GM18870 (cell line): ENCODE measurements at regions not wholly inside any gene's neighbourhood (a gene's known extent, or its start where the extent isn't known, plus 50 kb on each side); places are given as distances from the start of the nearest gene placed in this dataset.

Source experiments
- ATAC-seq: cut with Tn5 transposase; IDR thresholded peaks from one replicate; pipeline ENCODE4 v1.9.1; 2021; ENCODE audit warnings: moderate library complexity; ENCODE audit not compliant: unreplicated experiment

DNA sequence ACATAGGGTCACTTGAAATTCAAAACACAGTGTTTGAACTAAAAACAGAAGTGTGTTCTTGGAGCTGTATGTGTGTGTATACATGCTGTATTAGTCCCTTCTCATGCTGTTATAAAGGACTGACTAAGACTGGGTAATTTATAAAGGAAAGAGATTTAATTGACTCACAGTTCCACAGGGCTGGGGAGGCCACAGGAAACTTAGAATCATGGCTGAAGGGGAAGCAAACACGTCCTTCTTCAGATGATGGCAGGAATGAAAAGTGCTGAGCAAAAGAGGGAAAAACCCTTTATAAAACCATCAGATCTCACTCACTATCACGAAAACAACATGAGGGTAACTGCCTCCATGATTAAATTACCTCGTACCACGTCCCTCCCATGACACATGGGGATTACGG lies 224.1 kb downstream of the BCAT1 start:
- no peak for ATAC-seq

DNA sequence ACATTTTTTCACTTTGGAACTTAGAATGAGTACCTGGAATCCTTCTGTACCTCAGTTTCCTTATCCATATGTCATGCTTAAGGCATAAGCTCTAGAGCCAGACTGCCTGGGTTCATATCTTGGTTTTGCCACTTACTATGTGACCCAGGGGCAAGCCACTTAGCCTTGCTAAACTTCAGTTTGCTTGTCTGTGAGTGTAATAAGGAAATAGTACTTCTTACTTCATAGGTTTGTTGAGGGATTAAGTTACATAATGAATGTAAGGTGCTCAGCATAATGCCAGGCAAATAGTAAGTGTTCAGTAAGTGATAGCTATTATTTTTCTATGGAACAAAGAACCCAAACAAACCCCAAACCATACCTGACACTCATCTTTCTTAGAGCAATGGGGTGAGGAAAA lies 225.1 kb downstream of the BCAT1 start:
- ATAC-seq = no peak

DNA sequence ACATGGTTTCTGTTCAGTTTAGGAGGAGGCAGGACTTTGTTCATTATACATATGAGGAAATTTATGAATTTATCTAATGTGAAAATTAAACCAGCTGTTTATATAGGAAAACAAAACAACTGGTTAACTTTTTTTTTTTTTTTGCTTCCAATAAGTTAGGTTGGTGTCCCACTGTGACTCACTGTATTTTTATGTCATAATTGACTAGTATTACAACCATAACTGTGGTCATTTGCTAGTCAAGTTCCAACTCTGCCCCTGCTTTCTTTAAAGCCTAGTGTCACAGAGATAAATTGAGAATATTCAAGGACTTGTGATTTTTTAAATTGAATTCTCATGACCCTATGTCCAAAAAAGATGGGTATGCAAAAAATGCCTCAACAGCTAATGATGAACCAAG lies 227.7 kb downstream of the BCAT1 start:
- ATAC-seq = no peak

DNA sequence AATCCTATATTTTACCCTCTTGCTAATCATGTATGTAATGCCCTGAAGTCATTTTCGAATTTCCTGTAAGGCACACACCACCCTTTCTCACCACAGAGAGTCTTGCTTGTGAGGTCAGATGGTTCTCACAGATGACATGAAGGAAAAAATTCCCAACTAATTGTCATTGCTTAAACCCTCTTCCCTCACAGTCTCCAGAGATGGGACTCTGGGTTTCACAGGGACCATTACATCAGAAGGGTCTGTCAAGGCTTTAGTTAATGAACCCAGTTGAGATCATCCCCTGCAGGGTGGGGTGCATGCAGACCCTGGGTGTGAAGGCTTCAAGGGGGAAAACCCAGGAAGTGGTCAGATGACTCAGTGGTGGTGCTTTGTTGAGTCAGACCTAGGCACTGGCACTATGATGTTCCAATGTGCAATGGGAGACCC lies 229.6 kb downstream of the BCAT1 start:
- peak; percentile 93 for ATAC-seq

DNA sequence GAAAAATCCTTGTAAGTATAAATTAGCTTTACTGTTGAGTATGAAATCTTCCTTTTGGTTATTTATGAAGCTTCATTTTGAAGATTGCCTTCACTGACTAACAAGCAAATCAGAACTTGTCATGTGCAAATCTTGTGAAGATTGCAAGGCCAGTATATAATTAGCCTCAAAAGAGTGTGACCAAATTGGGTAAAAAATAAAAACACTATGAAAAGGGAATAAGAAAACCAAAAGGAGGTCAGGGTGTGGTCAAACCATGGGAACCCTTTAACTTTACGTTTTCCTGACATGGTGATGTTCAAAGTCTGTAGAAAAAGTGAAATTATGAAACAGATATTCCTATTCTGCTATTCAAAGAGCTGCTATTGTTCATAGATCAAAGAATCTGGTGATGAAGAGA lies 230.3 kb downstream of the BCAT1 start:
- no peak for ATAC-seq

DNA sequence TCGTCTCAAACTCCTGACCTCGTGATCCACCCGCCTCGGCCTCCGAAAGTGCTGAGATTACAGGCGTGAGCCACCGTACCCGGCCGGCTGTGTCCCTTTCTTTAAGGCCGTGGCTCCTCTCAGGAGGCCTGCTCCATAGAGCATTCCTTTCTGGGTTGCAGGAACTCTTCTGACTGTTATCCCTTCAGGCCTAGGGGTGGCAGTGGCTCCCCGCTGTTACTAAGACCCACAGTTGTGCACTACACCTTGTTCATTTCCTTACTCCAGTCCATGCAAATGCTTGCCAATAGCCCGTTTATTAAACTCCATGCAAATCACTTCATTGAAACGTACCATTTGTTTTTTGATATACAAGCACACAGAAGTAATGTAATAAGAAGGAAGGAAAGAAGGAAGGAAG lies 234.7 kb downstream of the BCAT1 start:
- no peak for ATAC-seq

DNA sequence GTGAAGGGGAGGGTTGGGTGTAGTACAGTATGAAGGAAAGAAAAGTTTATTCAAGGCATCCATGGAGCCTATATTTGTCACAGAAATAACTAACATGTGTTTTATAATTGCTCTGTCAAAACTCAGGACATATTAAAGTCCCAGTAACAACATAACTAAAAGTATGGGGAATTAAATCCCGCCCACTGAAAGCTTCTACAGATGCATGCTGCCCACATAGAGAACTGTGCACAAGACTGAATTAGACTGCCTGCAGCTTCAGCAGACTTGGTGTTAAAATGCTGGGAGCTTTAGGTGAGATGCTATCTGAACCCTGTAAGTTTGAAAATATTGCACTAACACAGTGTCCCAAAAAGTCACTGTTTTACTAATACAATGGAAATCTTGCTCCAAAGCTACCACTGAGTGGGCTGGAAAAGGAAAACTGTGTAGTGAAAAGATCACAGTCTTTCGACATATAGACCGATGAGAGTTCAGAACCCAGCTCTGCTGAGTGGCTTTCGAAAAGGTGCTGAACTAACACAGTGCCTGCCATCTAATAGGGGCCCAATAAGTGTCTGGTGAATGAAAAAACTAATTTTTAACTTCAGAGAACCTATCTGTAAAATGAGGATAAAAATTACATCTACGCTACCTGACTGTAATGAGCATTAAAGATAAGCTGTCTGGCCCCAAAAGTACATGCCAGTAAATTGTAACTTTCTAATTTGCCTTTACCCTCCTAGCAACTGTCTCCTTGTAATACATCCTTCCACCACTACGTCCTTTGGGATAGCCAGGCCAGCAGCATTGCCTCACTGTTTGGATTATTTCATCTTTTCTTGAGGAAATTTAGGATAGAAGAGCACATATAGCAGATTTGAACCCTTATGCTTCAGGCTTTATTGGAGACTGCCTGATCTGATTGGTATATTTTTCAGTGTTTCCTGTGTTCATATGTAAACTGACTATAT lies 237.6 kb downstream of the BCAT1 start:
- ATAC-seq = no peak

DNA sequence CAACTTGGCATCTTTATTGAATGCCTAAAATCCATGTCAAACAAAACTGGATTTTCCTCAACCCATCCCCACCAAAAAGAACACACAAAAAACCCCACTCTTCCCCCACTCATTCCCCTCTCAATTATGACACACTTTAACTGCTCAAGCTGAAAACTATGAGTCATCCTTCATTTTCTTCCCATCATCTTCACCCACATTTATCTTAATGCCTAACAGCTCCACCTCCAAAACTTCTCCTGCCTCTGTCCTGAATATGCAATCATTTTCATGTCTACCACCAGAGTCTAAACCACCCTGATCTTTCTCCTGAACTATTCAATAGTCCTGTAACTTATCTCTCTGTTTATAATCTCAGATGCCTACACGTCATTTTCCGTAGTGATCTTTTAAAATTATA lies 239.7 kb downstream of the BCAT1 start:
- ATAC-seq = no peak

DNA sequence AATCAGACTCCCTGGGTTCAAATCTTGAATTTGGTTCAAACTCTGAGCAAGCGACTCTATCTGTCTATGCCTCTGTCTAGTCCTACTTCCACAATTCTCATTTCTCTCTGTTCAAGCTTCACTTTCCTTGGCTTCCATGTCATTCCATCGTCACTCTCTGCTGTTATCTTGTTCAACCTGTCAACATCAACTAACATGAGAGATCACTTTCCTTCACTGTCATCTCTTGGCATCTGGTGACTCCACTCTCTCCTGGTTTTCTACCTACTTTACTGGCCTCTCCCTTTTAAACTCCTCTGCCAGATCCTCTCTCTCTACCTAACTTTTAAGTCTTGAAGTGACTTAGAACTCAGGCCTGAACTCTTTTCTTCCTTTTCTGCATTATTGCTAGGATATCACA lies 240.2 kb downstream of the BCAT1 start:
- no peak for ATAC-seq

DNA sequence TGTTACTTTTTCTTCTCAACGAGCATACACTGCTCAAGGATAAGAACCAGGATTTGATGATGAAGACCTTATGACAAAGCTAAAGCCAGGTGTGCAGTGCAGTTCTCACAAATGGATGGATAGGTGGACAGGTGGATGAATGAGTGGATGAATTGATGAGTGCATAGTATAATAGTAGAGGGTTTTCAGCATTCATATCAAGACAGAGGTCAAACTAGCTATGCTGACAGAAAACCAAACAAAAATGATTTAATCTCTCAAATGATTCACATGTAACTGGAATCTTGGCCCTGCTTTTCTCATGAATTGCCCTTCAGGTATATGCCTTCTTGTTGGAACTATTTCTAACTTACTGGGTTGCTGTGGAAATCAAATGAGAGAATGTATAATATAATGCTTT lies 240.9 kb downstream of the BCAT1 start:
- ATAC-seq = no peak

DNA sequence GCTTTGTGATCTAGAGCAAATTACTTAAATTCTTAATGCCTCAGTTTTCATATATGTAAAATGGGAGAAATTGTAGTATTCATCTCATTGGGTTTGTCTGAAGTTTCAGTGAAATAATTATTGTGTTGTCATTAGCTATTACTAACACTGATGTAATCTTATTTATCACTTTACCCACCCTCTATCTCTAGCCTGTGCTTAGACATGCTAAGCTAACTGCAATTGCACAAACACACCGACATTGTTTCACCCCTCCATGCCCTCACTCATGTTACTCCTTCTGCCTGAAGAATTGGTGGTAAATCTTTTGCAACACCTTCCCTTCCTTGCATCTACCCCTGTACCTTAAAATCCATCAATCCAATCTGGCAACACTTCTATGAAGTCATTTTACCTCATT lies 241.6 kb downstream of the BCAT1 start:
- no peak for ATAC-seq

DNA sequence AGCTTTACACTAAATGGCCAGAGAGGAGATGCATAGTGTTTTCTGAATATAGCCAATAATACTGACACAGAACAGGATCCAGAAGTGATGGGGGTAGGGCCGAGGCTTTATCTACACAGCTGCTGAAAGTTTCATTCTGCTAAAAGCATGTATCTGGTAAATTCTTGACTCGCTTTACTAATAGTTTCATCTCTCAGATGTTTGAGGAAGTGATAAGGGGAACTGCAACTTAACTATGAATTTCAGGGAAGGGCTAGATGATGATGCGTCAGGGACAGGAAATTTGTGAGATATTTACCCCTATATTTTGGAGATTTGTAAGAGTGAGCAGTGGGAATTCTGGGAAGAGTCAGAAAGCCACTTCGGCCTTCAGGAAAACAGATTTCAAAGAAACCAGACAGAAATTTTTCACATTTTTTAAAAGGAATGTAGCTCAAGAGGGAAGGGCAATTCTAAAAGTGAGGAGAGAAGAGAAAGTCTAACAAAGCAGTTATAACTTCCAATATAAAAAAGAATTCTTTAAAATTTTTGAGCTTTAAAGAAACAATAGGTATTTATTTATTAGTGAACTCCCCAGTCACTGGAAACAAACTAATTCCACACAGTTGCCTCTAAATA lies 243.1 kb downstream of the BCAT1 start:
- peak; percentile 100 for ATAC-seq

DNA sequence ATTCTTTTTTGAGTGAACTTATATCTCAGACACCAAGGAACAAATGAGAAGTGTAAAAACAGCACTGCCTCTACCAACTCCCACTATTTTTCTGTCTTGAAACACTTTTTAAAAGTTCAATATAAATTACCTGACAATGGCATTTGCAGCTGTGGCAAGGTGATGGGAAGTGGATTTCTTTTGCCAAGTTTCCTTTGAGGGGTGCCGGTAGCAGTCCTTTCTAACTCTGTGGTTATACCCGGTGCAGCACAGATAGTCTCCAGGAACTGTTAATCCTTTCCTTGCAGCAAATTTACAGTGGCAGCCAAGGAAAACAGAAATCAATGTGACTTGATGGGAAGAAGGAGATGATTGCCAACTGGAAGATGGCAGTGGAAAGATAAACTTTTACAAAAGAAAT lies 243.7 kb downstream of the BCAT1 start:
- ATAC-seq = peak; percentile 0

DNA sequence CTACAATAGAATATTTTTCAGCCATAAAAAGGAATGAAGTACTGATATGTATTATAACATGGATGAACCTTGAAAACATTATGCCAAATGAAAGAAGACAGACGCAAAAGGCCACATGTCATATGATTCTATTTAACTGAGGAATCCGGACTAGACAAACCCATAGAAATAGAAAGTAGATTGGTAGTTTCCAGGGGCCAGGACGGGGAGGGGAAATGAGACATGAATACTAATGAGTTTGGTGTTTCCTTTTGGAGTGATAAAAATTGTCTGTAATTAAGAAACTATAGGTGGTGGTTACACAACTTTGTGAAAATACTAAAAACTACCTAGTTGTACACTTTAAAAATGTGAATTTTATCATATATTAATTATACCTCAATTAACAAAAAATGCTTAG lies 247.6 kb downstream of the BCAT1 start:
- no peak for ATAC-seq

DNA sequence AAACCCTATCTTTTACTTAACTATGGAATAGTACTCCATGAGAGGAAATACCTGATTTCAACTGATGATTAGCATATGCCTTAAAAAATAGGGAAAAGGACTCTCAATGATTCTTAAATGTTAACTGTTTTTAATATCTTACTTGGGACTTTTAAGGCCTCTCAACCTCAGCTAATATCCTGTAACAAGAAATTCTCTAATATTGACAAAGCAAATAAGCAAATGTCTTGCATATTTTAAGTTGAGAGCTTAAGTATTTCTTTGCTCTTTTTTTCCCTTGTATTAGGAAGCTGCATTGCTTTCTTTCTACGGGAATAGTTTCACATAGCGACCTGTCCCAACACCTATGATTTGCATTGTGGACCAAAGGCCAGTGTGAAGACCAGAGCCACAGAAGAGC lies 249.9 kb downstream of the BCAT1 start:
- no peak for ATAC-seq

DNA sequence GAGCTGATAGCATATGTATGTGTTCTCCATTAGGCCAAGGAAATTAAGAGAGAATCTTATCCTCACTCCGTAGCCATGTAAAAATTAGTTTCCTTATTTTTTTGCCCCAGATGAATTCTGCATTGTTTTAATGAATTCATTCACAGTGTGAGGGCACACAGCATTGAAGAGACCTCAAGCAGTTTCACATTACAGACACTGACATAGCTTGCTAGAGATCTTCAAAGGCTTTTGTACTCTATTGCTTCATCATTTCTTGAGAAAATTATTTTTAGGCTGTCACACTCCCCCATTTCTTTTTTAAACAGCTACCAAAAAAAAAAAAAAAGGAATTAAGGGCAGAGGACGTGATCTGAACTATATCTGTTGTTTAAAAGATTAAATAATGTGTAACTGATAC lies 251.1 kb downstream of the BCAT1 start:
- ATAC-seq = no peak

DNA sequence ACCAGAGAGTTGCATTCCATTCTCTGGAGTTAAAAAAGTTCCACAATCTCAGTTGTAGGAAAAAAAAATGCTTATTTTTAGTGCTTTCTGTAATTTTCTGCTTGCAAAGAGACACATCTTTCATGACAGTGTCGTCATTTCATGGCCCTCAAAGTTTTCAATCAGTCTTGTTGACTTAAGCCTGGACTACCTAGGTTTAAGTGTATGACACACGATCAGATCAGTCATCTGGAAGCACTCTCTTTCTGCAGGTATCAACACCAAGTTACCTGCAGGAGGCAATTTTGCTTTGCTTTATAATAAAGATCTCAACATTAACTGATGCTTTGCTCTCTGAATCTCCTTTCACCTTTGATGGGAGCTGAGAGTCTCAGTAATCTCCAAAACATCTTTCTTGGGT lies 251.6 kb downstream of the BCAT1 start:
- ATAC-seq = no peak

DNA sequence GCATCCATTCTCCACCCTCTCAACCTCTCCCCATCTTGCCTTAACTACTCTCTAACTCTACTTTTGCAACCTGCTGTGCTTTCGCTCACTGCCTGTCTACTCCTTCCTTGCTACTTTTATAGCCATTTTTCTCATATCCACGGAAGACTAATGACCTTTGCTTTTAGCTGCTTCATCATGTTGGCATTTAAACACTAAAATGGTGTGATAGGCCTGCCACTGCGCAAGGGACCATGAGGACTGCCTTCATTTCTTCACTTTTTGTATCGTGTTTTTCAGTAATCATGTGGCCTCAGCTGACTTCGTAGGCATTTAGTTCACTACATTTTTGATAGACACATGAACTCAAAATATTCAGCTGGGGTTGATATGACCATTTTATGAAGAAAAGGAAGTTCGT lies 252.1 kb downstream of the BCAT1 start:
- no peak for ATAC-seq

DNA sequence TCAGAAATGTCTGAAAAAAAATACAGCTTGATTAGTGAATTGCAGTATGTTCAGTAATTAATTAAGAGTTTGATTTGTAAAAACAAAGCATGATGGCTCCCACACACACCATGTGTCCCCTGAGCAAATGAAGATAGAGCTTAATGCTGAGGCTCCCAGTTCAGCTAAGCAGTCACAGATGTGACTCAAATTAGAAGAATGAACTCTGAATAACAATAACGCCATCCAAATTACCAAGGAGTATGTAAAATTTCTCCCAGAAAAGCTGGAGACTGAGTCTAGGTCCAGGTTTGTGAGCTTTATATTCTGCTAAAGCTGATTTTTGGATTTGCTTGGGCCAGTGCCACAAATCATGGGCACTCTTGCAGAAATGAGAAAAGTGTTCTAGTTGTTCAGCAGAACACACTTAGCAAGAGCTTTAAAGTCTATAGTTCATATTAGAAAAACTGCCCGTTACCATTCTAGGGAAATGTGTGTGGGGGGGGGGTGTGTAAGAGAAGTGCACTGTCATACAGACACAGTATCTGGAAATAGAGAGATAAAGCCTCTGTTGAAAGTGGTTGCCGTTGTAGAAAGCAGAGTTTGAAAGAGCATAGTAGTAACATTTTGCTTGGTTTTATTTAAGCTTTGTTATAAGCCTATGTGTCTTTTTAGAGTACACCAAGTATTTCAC lies 253.1 kb downstream of the BCAT1 start:
- ATAC-seq = no peak

DNA sequence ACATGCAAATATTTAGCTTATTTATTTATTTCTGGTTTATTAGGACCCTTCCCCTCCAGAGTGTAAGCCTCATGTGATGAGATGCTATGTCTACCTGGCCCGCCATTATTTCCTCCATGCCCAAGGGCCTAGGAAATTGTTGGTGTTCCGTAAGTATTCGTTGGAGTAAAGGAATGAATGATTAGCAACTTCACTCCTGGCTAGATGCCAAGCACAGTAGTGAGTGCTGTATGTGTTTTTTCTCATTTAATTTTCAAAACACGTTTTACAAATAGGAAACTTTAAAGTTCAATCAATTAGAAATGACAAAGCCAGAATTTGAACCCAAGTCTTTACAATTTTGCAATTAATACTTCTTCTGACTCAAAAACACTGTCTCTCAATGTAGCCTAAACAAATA lies 253.8 kb downstream of the BCAT1 start:
- no peak for ATAC-seq

DNA sequence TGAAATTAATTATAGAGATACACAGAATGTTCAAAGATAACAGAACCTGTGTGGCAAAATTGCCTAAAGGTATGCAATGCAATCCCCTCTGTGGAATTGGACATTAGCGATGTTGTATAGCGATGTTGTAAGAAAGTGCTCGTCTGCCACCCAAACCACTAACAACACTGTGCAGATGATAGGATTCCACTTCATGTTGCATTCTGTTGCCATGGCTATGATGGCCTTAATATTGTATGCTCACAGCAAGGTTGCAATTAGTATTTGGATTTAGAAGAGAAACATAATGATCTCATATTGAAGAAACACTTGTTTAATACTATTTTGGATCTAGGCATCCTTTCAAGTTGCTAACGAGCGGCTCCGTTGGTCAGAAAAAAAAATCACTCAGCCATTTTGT lies 260.3 kb downstream of the BCAT1 start:
- ATAC-seq = no peak

DNA sequence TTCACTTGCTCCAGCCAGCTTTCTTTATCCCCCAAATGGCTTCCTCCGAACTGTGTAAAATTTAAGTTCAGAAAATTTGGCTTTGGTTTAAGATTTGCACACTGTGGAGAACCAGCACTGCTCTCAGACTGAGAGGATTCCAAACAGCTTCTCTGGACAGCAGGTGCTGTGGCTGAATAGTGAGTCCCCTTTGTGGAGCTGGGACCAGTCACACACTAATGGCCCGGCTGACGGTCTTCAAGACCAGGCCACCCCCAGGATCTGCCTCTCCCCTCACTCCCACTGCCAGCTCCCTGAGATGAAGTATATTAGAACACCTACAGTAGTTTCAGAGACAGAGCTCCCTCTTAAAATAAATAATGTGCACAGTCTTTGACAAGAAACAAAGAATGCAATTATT lies 267.3 kb downstream of the BCAT1 start:
- no peak for ATAC-seq
